H1 (cell line): ENCODE measurements at regions not wholly inside any gene's neighbourhood (a gene's known extent, or its start where the extent isn't known, plus 50 kb on each side); places are given as distances from the start of the nearest gene placed in this dataset.

Source experiments
- CEBPB ChIP-seq: IDR thresholded peaks from 2 replicates; pipeline ENCODE4 v1.6.1; 2012; ENCODE audit warnings: low read depth, low read length
- EZH2 ChIP-seq: fragments of 200-600 bp; sonication (generic); IDR thresholded peaks from 2 replicates; pipeline ENCODE4 v1.7.1; 2012; ENCODE audit warnings: low read depth, mild to moderate bottlenecking, moderate library complexity, low read length, inconsistent platforms; ENCODE audit not compliant: severe bottlenecking
- POLR2A ChIP-seq, 2 experiments: IDR thresholded peaks; 1 replicate in 1 of 2; 2 replicates in 1 of 2; pipeline ENCODE4 v1.6.1; 2011; ENCODE audit warnings: low read depth in 2 of 2, low read length in 2 of 2, mild to moderate bottlenecking in 2 of 2; ENCODE audit errors: control extremely low read depth in 1 of 2
- POLR2AphosphoS5 ChIP-seq: IDR thresholded peaks from 2 replicates; pipeline ENCODE4 v1.6.1; 2011; ENCODE audit warnings: low read depth, low read length
- RAD21 ChIP-seq, 2 experiments: IDR thresholded peaks in 1 of 2; conservative IDR thresholded peaks in 1 of 2; 2 replicates each; pipeline ENCODE4 v1.6.1; 2011; ENCODE audit warnings: low read depth in 2 of 2, low read length in 2 of 2, improper control_type of control experiment in 1 of 2, inconsistent platforms in 1 of 2, mild to moderate bottlenecking in 1 of 2, moderate library complexity in 1 of 2
- SP2 ChIP-seq: IDR thresholded peaks from 2 replicates; pipeline ENCODE4 v1.6.1; 2012; ENCODE audit warnings: mild to moderate bottlenecking, low read length, inconsistent platforms
- SP4 ChIP-seq: IDR thresholded peaks from 2 replicates; pipeline ENCODE4 v1.6.1; 2012; ENCODE audit warnings: low read length, inconsistent platforms
- SUZ12 ChIP-seq: fragments of 200-600 bp; sonication (generic); IDR thresholded peaks from 2 replicates; pipeline ENCODE4 v1.6.1; 2012; ENCODE audit warnings: mild to moderate bottlenecking, inconsistent platforms, low read length, moderate library complexity, mixed read lengths
- TAF1 ChIP-seq: IDR thresholded peaks from 2 replicates; pipeline ENCODE4 v1.6.1; 2011; ENCODE audit warnings: mild to moderate bottlenecking, low read depth, low read length
- TF ChIP-seq, protein P1 (sequence below), 3 experiments: IDR thresholded peaks; 1 replicate in 2 of 3; 2 replicates in 1 of 3; pipeline versions ENCODE4 v1.5.1 to v1.6.1; 2011; ENCODE audit warnings: low read length in 3 of 3, mild to moderate bottlenecking in 3 of 3, inconsistent platforms in 2 of 3, low read depth in 1 of 3, moderate library complexity in 1 of 3; ENCODE audit not compliant: insufficient read depth in 1 of 3; ENCODE audit errors: control extremely low read depth in 1 of 3
- TF ChIP-seq, protein P2 (sequence below): IDR thresholded peaks from 2 replicates; pipeline ENCODE4 v1.6.1; 2011; ENCODE audit warnings: low read depth, mild to moderate bottlenecking, low read length; ENCODE audit not compliant: insufficient read depth
- TF ChIP-seq, protein P3 (sequence below): IDR thresholded peaks from 2 replicates; pipeline ENCODE4 v1.6.1; 2011; ENCODE audit warnings: low read length, improper control_type of control experiment

DNA sequence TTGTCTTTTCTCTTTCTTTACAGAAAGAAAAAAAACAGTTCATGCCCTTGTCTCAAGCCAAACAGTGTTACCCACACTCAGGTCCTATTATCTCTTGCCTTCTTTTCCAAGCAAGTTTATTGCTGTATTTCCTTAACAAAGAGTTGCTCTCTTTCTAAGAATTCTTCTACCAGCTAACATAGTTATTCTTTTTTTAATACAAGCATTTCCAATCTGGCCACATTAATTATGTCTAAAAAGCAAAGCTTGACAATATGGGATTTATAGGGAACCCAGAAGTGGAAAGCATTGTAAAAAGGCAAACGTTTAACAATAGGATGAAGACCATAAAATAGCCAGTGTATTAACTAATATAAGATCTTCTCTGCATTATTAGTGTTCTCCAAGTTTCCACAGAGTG lies 272.5 kb upstream of the CWC22 start:
- TF ChIP-seq SUZ12, result no peak
- TF ChIP-seq POLR2AphosphoS5, result no peak
- TF ChIP-seq RAD21 (IDR thresholded peaks at IDR 0.05 in 1 of 2, conservative IDR thresholded peaks at IDR 0.05 in 1 of 2; ENCODE audit: low read depth in 2 of 2, low read length in 2 of 2), result no peak
- no peak for TF ChIP-seq TAF1
- TF ChIP-seq CEBPB, result no peak
- TF ChIP-seq POLR2A (IDR thresholded peaks at IDR 0.05; ENCODE audit: control extremely low read depth in 1 of 2, low read depth in 2 of 2, low read length in 2 of 2), result no peak
- TF ChIP-seq, protein P1, sequence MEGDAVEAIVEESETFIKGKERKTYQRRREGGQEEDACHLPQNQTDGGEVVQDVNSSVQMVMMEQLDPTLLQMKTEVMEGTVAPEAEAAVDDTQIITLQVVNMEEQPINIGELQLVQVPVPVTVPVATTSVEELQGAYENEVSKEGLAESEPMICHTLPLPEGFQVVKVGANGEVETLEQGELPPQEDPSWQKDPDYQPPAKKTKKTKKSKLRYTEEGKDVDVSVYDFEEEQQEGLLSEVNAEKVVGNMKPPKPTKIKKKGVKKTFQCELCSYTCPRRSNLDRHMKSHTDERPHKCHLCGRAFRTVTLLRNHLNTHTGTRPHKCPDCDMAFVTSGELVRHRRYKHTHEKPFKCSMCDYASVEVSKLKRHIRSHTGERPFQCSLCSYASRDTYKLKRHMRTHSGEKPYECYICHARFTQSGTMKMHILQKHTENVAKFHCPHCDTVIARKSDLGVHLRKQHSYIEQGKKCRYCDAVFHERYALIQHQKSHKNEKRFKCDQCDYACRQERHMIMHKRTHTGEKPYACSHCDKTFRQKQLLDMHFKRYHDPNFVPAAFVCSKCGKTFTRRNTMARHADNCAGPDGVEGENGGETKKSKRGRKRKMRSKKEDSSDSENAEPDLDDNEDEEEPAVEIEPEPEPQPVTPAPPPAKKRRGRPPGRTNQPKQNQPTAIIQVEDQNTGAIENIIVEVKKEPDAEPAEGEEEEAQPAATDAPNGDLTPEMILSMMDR (IDR thresholded peaks at IDR 0.05; ENCODE audit: control extremely low read depth in 1 of 3, insufficient read depth in 1 of 3, low read depth in 1 of 3, low read length in 3 of 3), result no peak
- no peak for TF ChIP-seq EZH2
- TF ChIP-seq, protein P2, sequence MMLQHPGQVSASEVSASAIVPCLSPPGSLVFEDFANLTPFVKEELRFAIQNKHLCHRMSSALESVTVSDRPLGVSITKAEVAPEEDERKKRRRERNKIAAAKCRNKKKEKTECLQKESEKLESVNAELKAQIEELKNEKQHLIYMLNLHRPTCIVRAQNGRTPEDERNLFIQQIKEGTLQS, result no peak
- no peak for TF ChIP-seq SP4
- TF ChIP-seq, protein P3, sequence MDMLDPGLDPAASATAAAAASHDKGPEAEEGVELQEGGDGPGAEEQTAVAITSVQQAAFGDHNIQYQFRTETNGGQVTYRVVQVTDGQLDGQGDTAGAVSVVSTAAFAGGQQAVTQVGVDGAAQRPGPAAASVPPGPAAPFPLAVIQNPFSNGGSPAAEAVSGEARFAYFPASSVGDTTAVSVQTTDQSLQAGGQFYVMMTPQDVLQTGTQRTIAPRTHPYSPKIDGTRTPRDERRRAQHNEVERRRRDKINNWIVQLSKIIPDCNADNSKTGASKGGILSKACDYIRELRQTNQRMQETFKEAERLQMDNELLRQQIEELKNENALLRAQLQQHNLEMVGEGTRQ, result no peak
- no peak for TF ChIP-seq SP2
